GM19438 (cell line): ENCODE measurements at regions not wholly inside any gene's neighbourhood (a gene's known extent, or its start where the extent isn't known, plus 50 kb on each side); places are given as distances from the start of the nearest gene placed in this dataset.

Source experiments
- ATAC-seq: cut with Tn5 transposase; IDR thresholded peaks from one replicate; pipeline ENCODE4 v1.9.1; 2021; ENCODE audit warnings: low read depth; ENCODE audit not compliant: unreplicated experiment

- no peak for ATAC-seq
Observed at GRCh38 chr9:99326112-99326916, 104.2 kb downstream of the SEC61B start.

GRCh38 chr9:99326917-99327189 lies 104.8 kb downstream of the SEC61B start:
- ATAC-seq = no peak

GRCh38 chr9:99327667-99328066 lies 105.6 kb downstream of the SEC61B start:
- ATAC-seq = no peak

- ATAC-seq = no peak
Observed at GRCh38 chr9:99335280-99335679, 113.2 kb downstream of the SEC61B start.

- no peak for ATAC-seq
Observed at GRCh38 chr9:99336005-99336404, 113.9 kb downstream of the SEC61B start.

- ATAC-seq = no peak
Observed at GRCh38 chr9:99336531-99336930, 114.4 kb downstream of the SEC61B start.

- ATAC-seq = no peak
Observed at GRCh38 chr9:99340281-99340680, 118.2 kb downstream of the SEC61B start.

- ATAC-seq = no peak
Observed at GRCh38 chr9:99341686-99342085, 119.6 kb downstream of the SEC61B start.

- ATAC-seq = no peak
Observed at GRCh38 chr9:99345451-99345850, 123.4 kb downstream of the SEC61B start.

- no peak for ATAC-seq
Observed at GRCh38 chr9:99345942-99346341, 123.9 kb downstream of the SEC61B start.

- no peak for ATAC-seq
Observed at GRCh38 chr9:99347568-99347967, 125.5 kb downstream of the SEC61B start.

GRCh38 chr9:99348289-99348688 lies 126.2 kb downstream of the SEC61B start:
- ATAC-seq = no peak

GRCh38 chr9:99349870-99350269 lies 127.8 kb downstream of the SEC61B start:
- no peak for ATAC-seq

- ATAC-seq = no peak
Observed at GRCh38 chr9:99350461-99350860, 128.4 kb downstream of the SEC61B start.

- no peak for ATAC-seq
Observed at GRCh38 chr9:99351647-99352046, 129.6 kb downstream of the SEC61B start.

GRCh38 chr9:99352826-99353225 lies 130.7 kb downstream of the SEC61B start:
- ATAC-seq = no peak

- ATAC-seq = no peak
Observed at GRCh38 chr9:99353408-99353807, 131.3 kb downstream of the SEC61B start.

GRCh38 chr9:99354104-99354503 lies 132.0 kb downstream of the SEC61B start:
- ATAC-seq = no peak

GRCh38 chr9:99356512-99356971 lies 134.5 kb downstream of the SEC61B start:
- no peak for ATAC-seq

- no peak for ATAC-seq
Observed at GRCh38 chr9:99357575-99357974, 135.5 kb downstream of the SEC61B start.

GRCh38 chr9:99358668-99359067 lies 136.6 kb downstream of the SEC61B start:
- no peak for ATAC-seq

GRCh38 chr9:99359336-99359735 lies 137.3 kb downstream of the SEC61B start:
- no peak for ATAC-seq

- ATAC-seq = no peak
Observed at GRCh38 chr9:99360026-99360425, 137.9 kb downstream of the SEC61B start.
